BLaER1 treated with 17β-estradiol and CSF1 and Interleukin-3, amounts not matched to agents 10 nM and 100 nM (cell line): ENCODE measurements at regions not wholly inside any gene's neighbourhood (a gene's known extent, or its start where the extent isn't known, plus 50 kb on each side); places are given as distances from the start of the nearest gene placed in this dataset.

Experiments used
- H3K27ac ChIP-seq, 11 experiments: shearing (Covaris generic); formaldehyde crosslinking; 2 replicates each; pipeline ENCODE4 v1.8.1; 2022
- H3K27me3 ChIP-seq, 11 experiments: shearing (Covaris generic); formaldehyde crosslinking; 2 replicates each; pipeline ENCODE4 v1.8.1; 2022
- H3K36me3 ChIP-seq, 11 experiments: shearing (Covaris generic); formaldehyde crosslinking; 2 replicates each; pipeline ENCODE4 v1.8.1; 2022
- H3K4me1 ChIP-seq, 10 experiments: shearing (Covaris generic); formaldehyde crosslinking; 2 replicates each; pipeline ENCODE4 v1.8.1; 2022
- H3K4me2 ChIP-seq, 11 experiments: shearing (Covaris generic); formaldehyde crosslinking; 2 replicates each; pipeline ENCODE4 v1.8.1; 2022
- H3K4me3 ChIP-seq, 10 experiments: shearing (Covaris generic); formaldehyde crosslinking; 2 replicates each; pipeline ENCODE4 v1.8.1; 2022
- H3K9ac ChIP-seq, 11 experiments: shearing (Covaris generic); formaldehyde crosslinking; 2 replicates each; pipeline ENCODE4 v1.8.1; 2022
- H3K9me3 ChIP-seq, 11 experiments: shearing (Covaris generic); formaldehyde crosslinking; replicated peaks in 1 of 11; 2 replicates each; pipeline ENCODE4 v1.8.1; 2022
- H4K20me1 ChIP-seq, 11 experiments: shearing (Covaris generic); formaldehyde crosslinking; 2 replicates each; pipeline ENCODE4 v1.8.1; 2022
- Cebpa-rat ChIP-seq, 11 experiments: shearing (Covaris generic); IDR thresholded peaks; 2 replicates each; pipeline ENCODE4 v1.8.1; 2022

DNA sequence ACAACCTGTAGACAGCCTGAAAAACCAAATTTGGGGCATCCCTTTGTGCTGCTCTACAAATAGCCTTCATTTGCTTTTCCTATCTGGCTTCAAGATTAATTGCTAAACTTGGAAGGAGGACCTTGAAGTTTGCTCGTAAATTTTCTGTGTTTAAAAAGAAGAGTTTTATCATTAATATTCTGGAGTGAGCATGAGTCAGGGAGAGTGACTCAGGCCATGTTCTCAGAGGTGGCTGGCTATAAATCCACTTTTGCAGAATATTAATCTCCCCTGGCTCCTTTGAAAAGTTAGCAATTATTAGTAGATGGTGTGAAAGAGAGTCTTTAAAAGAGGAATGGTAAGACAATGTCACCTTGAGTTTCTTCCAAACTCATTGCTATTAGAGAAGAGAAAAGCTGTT is 91.0 kb downstream of the ANKEF1 start:
- peaks cover 0 to 3% (median 0%) of the 10 kb centered on the region in 11 experiments; a peak in 1 of 22 replicates for H3K36me3 ChIP-seq

GRCh38 chr20:10129749-10130148 is 88.9 kb upstream of the SNAP25 start:
- no peaks in the 10 kb centered on the region for H3K27me3 ChIP-seq
- H3K9me3 ChIP-seq, result peaks cover 14 to 21% (median 15%) of the 10 kb centered on the region in 11 experiments
- no peak overlapping the region for H3K27ac ChIP-seq
- TF ChIP-seq Cebpa-rat (IDR thresholded peaks at IDR 0.05), result no peak
- H3K36me3 ChIP-seq, result no peaks in the 10 kb centered on the region
- no peaks in the 10 kb centered on the region for H4K20me1 ChIP-seq
- no peaks in the 10 kb centered on the region for H3K4me1 ChIP-seq
- H3K4me2 ChIP-seq, result no peak overlapping the region
- H3K9ac ChIP-seq, result no peak overlapping the region
- H3K4me3 ChIP-seq, result no peak overlapping the region

More for the DNA sequence above, 91.0 kb downstream of the ANKEF1 start:
- H3K27ac ChIP-seq, result no peak overlapping the region
- H3K4me2 ChIP-seq, result no peak overlapping the region
- no peaks in the 10 kb centered on the region for H3K27me3 ChIP-seq
- no peak overlapping the region for H3K9ac ChIP-seq
- no peak overlapping the region for H3K4me3 ChIP-seq
- peaks cover 25 to 43% (median 30%) of the 10 kb centered on the region in 11 experiments for H3K9me3 ChIP-seq
- no peaks in the 10 kb centered on the region for H3K4me1 ChIP-seq
- H4K20me1 ChIP-seq, result no peaks in the 10 kb centered on the region
- TF ChIP-seq Cebpa-rat (IDR thresholded peaks at IDR 0.05), result no peak

GRCh38 chr20:10131732-10132345 is 86.8 kb upstream of the SNAP25 start:
- H3K36me3 ChIP-seq, result no peaks in the 10 kb centered on the region
- no peak overlapping the region for H3K4me2 ChIP-seq
- no peak overlapping the region for H3K27ac ChIP-seq

GRCh38 chr20:10132387-10132786 is 86.2 kb upstream of the SNAP25 start:
- Histone ChIP-seq H3K9me3 (no peaks in the 10 kb centered on the region), H4K20me1 (no peaks in the 10 kb centered on the region), H3K4me3 (no peak overlapping the region), H3K36me3 (no peaks in the 10 kb centered on the region), H3K27ac (no peak overlapping the region), H3K4me2 (no peak overlapping the region), H3K27me3 (no peaks in the 10 kb centered on the region), H3K9ac (no peak overlapping the region), H3K4me1 (no peaks in the 10 kb centered on the region)
- TF ChIP-seq Cebpa-rat (IDR thresholded peaks at IDR 0.05), result no peak

More at GRCh38 chr20:10131732-10132345, 86.8 kb upstream of the SNAP25 start:
- H3K9ac ChIP-seq, result no peak overlapping the region
- H3K27me3 ChIP-seq, result no peaks in the 10 kb centered on the region
- H4K20me1 ChIP-seq, result no peaks in the 10 kb centered on the region
- no peak overlapping the region for H3K4me3 ChIP-seq
- no peaks in the 10 kb centered on the region for H3K4me1 ChIP-seq
- TF ChIP-seq Cebpa-rat (IDR thresholded peaks at IDR 0.05), result no peak
- 0 out of 22 replicates have a peak, but pooled peaks cover 0 to under 1% (median 0%) of the 10 kb centered on the region in 11 experiments for H3K9me3 ChIP-seq

DNA sequence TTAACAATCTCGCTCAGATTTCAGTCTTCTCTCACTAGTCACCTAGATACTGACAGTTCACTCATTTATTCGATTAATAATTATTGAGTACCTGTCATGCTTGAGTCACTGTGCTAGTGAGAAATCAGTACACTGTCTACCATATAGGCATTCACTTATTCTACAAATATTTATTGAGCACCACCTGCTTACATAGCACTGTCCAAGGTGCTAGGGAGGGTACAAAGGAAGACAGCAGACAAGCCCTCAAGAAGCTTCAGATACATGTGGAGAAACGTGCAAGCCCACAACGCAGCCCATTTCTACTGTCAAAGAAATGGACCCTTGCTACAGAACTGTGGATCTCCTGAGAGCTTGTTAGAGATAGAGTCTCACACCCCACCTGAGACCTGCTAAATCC is 85.1 kb upstream of the SNAP25 start:
- TF ChIP-seq Cebpa-rat (IDR thresholded peaks at IDR 0.05), result no peak
- Histone ChIP-seq H3K9ac (no peak overlapping the region), H3K27me3 (no peaks in the 10 kb centered on the region), H3K4me3 (no peak overlapping the region), H3K36me3 (no peaks in the 10 kb centered on the region), H4K20me1 (no peaks in the 10 kb centered on the region), H3K4me1 (no peaks in the 10 kb centered on the region), H3K9me3 (no peaks in the 10 kb centered on the region), H3K27ac (no peak overlapping the region), H3K4me2 (no peak overlapping the region)

- Histone ChIP-seq H3K9me3 (no peaks in the 10 kb centered on the region), H3K4me2 (no peak overlapping the region), H3K36me3 (no peaks in the 10 kb centered on the region), H3K27me3 (no peaks in the 10 kb centered on the region), H4K20me1 (no peaks in the 10 kb centered on the region), H3K4me1 (no peaks in the 10 kb centered on the region), H3K4me3 (no peak overlapping the region), H3K9ac (no peak overlapping the region), H3K27ac (no peak overlapping the region)
- no peak for TF ChIP-seq Cebpa-rat (IDR thresholded peaks at IDR 0.05)
These were observed 84.5 kb upstream of the SNAP25 start for GRCh38 chr20:10134176-10134575.

GRCh38 chr20:10135438-10135837 is 83.2 kb upstream of the SNAP25 start:
- Histone ChIP-seq H3K4me1 (no peaks in the 10 kb centered on the region), H4K20me1 (no peaks in the 10 kb centered on the region), H3K36me3 (no peaks in the 10 kb centered on the region), H3K9me3 (no peaks in the 10 kb centered on the region), H3K4me3 (no peak overlapping the region), H3K27me3 (no peaks in the 10 kb centered on the region), H3K4me2 (no peak overlapping the region), H3K9ac (no peak overlapping the region), H3K27ac (no peak overlapping the region)
- no peak for TF ChIP-seq Cebpa-rat (IDR thresholded peaks at IDR 0.05)

DNA sequence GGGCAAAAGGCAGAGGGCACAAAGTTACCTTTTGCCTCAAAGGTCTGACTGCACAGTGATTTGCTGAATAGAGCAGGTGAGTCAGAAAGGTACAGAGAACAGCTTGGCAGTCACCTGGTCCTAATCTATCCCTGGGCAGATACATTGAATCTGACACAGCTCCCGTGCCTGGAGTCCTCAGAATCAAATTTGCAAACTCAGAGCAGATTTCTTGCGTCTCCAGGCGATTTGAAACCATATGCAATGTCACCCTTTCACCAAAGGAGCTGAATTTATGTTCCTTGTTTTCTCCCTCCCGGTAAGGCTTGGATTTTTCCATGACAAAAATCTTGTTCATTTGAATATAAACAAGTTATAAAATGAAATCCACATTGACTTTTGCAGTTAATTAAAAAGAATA is 81.6 kb upstream of the SNAP25 start:
- Histone ChIP-seq H3K36me3 (no peaks in the 10 kb centered on the region), H3K4me2 (no peak overlapping the region), H3K27me3 (no peaks in the 10 kb centered on the region), H4K20me1 (no peaks in the 10 kb centered on the region), H3K9me3 (no peaks in the 10 kb centered on the region), H3K9ac (no peak overlapping the region), H3K4me3 (no peak overlapping the region), H3K27ac (no peak overlapping the region), H3K4me1 (no peaks in the 10 kb centered on the region)
- no peak for TF ChIP-seq Cebpa-rat (IDR thresholded peaks at IDR 0.05)

DNA sequence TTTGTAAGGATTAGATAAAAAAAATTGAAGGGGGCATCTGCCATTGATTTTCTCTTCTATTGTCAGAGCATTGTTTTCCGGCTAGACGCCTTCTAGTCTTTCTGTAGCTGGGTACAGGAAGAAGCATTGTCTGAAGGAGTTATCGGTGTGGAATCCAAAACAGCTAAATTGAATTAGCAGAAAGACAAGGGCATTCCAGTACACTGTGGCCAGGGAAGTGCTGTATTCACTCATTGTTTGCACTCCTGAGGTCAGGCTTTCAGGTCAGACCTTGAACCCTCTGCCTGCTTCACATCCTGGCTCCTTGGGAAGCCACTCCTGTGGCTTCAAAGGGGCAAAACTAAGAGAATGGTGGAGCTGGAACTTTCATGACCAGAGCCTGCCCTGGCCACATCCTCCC is 81.1 kb upstream of the SNAP25 start:
- H3K27ac ChIP-seq, result no peak overlapping the region
- TF ChIP-seq Cebpa-rat (IDR thresholded peaks at IDR 0.05), result no peak
- no peaks in the 10 kb centered on the region for H3K4me1 ChIP-seq
- H3K27me3 ChIP-seq, result no peaks in the 10 kb centered on the region
- no peak overlapping the region for H3K4me3 ChIP-seq
- H3K4me2 ChIP-seq, result no peak overlapping the region
- no peaks in the 10 kb centered on the region for H3K36me3 ChIP-seq
- H3K9me3 ChIP-seq, result no peaks in the 10 kb centered on the region
- no peaks in the 10 kb centered on the region for H4K20me1 ChIP-seq
- no peak overlapping the region for H3K9ac ChIP-seq

- Histone ChIP-seq H3K4me1 (no peaks in the 10 kb centered on the region), H4K20me1 (no peaks in the 10 kb centered on the region), H3K27me3 (no peaks in the 10 kb centered on the region), H3K4me2 (no peak overlapping the region), H3K4me3 (no peak overlapping the region), H3K9me3 (peaks cover 0 to 5% (median 0%) of the 10 kb centered on the region in 11 experiments; a peak in 4 of 22 replicates), H3K9ac (no peak overlapping the region), H3K27ac (no peak overlapping the region), H3K36me3 (no peaks in the 10 kb centered on the region)
- no peak for TF ChIP-seq Cebpa-rat (IDR thresholded peaks at IDR 0.05)
These were observed 61.1 kb upstream of the SNAP25 start for GRCh38 chr20:10157549-10157948.
